Duodenal mucosa (tissue), 2 donors: ENCODE measurements at regions not wholly inside any gene's neighbourhood (a gene's known extent, or its start where the extent isn't known, plus 50 kb on each side); places are given as distances from the start of the nearest gene placed in this dataset.
"Not testable (repeated sequence)": the region's sequence is repeated elsewhere in the genome, so short reads cannot be mapped to it uniquely, and the experiment has no call there.

ENCODE experiments used
- H3K27ac ChIP-seq: one replicate; pipeline ENCODE4 v1.7.0; 2013; ENCODE audit warnings: low read depth, low read length
- H3K27me3 ChIP-seq, 2 donors: one replicate each; pipeline ENCODE4 v1.7.0; 2013; ENCODE audit warnings: low read length in 2 of 2, control low read depth in 1 of 2; ENCODE audit not compliant: insufficient read depth in 2 of 2, control insufficient read depth in 1 of 2
- H3K36me3 ChIP-seq, 2 donors: one replicate each; pipeline ENCODE4 v1.7.0; 2013; ENCODE audit warnings: low read length in 2 of 2, control low read depth in 1 of 2; ENCODE audit not compliant: insufficient read depth in 2 of 2, control insufficient read depth in 1 of 2
- H3K4me1 ChIP-seq, 2 donors: one replicate each; pipeline ENCODE4 v1.7.0; 2013; ENCODE audit warnings: low read length in 2 of 2, control low read depth in 1 of 2; ENCODE audit not compliant: insufficient read depth in 2 of 2, control insufficient read depth in 1 of 2
- H3K4me3 ChIP-seq, 2 donors: one replicate each; pipeline ENCODE4 v1.7.0; 2013; ENCODE audit warnings: low read length in 2 of 2, low read depth in 1 of 2
- H3K9ac ChIP-seq, 2 donors: one replicate each; pipeline ENCODE4 v1.7.0; 2013; ENCODE audit warnings: low read length in 2 of 2, low read depth in 1 of 2
- H3K9me3 ChIP-seq, 2 donors: one replicate each; pipeline ENCODE4 v1.7.0; 2013; ENCODE audit warnings: low read length in 2 of 2, control low read depth in 1 of 2; ENCODE audit not compliant: control insufficient read depth in 1 of 2

DNA sequence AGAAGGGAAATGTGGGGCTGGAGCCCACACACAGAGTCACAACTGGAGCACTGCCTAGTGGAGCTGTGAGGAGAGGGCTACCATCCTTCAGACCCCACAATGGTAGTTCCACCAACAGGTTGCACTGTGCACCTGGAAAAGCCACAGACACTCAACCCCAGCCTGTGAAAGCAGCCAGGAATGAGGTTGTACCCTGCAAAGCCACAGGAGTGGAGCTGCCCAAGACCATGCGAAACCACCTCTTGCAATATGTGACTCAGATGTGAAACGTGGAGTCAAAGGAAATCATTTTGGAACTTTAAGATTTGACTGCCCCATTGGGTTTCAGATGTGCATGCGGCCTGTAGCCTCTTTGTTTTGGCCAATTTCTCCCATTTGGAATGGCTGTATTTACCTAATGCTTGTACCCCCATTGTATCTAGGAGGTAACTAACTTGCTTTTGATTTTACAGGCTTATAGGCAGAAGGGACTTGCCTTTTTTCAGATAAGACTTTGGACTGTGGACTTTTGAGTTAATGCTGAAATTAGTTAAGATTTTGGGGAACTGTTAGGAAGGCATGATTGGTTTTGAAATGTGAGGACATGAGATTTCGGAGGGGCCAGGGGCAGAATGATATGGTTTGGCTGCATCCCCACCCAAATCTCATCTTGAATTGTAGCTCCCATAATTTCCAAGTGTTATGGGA, 348.9 kb upstream of the RPS23 start:
- H3K4me1 ChIP-seq = peaks cover 12 to 18% of the 10 kb centered on the region in 2 donors
- not testable (repeated sequence) for H3K27ac ChIP-seq, H3K9me3 ChIP-seq, H3K36me3 ChIP-seq, H3K27me3 ChIP-seq, H3K9ac ChIP-seq, H3K4me3 ChIP-seq

DNA sequence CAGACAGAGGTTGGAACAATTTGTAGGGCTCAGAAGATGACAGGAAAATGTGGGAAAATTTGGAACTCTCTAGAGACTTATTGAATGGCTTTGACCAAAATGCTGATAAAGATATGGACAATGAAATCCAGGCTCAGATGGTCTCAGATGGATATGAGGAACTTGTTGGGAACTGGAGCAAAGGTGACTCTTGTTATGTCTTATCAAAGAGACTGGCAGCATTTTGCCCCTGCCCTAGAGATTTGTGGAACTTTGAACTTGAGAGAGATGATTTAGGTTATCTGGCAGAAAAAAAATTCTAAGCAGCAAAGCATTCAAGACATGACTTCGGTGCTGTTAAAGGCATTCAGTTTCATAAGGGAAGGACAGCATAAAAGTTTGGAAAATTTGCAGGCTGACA, 347.9 kb upstream of the RPS23 start:
- H3K9ac ChIP-seq, H3K36me3 ChIP-seq, H3K27me3 ChIP-seq, H3K9me3 ChIP-seq, H3K4me3 ChIP-seq, H3K27ac ChIP-seq: not testable (repeated sequence)
- H3K4me1 ChIP-seq = peaks cover 12 to 24% of the 10 kb centered on the region in 2 donors

DNA sequence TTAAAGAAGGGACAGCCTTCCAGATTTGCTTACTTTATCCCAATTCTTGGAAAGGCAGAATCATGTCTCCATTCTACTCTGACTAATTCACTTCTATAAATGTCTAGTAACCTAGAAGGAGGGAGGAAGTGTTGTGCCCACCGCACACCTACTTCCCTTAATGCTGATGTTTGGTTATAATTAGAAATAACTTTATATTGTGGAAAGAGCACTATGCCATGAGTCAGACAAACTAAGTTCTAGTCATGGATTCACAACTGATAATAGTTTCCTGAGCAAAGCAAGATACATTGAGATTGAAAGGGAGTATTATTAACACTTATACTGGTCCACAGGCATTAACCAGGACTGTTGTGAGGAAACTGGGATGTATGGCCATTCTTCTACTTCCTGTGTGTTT, 345.9 kb upstream of the RPS23 start:
- H3K36me3 ChIP-seq = no peaks in the 10 kb centered on the region
- H3K27me3 ChIP-seq = no peaks in the 10 kb centered on the region
- H3K27ac ChIP-seq = no peak overlapping the region
- no peak overlapping the region for H3K9ac ChIP-seq
- H3K9me3 ChIP-seq = peaks cover 0 to 3% of the 10 kb centered on the region in 2 donors
- peaks cover 12 to 24% of the 10 kb centered on the region in 2 donors for H3K4me1 ChIP-seq
- H3K4me3 ChIP-seq = no peak overlapping the region

DNA sequence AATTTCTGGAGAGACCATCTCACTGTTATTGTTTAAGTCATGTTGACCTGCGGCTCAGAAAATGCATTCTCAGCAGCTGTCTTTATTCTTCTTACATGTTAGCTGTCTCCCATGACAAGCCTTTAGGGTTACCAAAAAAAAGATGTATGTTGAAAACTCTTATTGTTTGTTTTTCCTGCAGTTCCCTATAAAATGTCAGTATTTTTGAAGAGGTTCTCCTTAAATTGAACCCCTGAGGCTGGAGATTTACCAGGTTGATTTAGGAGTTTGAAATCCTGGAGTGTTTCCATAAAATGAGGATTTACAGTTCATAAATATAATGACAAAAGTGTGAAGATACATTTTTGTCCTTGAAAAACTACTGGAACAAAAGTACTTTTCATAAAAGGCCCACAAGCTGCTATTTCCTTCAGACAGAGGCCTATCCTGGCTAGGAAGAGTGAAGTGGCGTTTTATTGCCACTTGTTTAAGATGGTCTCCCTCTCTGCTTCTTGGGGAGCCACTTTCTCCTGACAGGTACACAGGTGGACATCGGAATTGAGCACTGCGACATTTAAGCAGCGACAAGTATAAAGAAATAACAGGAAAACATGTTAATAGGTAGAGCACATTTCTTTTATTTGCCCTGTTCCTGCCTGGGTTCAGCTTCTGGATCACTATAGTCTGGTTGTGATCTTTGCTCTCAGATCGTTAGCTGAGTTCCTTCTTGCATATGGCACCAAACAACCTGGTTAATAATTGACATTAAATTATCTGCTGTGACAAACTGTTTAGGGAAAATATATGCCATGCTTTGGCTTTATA, 344.8 kb upstream of the RPS23 start:
- Histone ChIP-seq H3K9me3 (no peaks in the 10 kb centered on the region), H3K36me3 (no peaks in the 10 kb centered on the region), H3K4me1 (peaks cover 12 to 24% of the 10 kb centered on the region in 2 donors), H3K27ac (no peak overlapping the region), H3K4me3 (no peak overlapping the region), H3K27me3 (no peaks in the 10 kb centered on the region), H3K9ac (no peak overlapping the region)

DNA sequence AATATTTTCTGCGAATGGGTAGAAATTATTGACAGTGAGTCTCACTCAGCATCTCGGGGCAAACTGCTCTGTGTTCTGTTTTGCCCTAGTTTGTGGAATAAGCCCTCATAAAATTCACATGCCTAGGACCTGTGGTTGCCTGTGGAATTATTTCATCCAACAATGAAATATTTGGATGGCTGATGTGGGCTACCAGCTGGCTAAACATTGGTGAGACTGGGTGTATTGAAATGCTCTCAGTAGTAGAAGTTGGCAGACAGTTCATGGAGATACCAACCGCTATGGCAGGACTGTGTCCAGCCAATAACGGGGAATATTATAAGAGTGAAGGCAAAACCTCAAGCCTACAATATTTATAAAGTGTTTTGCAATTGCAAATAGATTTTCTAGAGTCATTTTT, 344.1 kb upstream of the RPS23 start:
- Histone ChIP-seq H3K36me3 (no peaks in the 10 kb centered on the region), H3K27ac (no peak overlapping the region), H3K9me3 (no peaks in the 10 kb centered on the region), H3K4me3 (no peak overlapping the region), H3K27me3 (no peaks in the 10 kb centered on the region), H3K4me1 (peaks cover 12 to 24% of the 10 kb centered on the region in 2 donors), H3K9ac (no peak overlapping the region)

DNA sequence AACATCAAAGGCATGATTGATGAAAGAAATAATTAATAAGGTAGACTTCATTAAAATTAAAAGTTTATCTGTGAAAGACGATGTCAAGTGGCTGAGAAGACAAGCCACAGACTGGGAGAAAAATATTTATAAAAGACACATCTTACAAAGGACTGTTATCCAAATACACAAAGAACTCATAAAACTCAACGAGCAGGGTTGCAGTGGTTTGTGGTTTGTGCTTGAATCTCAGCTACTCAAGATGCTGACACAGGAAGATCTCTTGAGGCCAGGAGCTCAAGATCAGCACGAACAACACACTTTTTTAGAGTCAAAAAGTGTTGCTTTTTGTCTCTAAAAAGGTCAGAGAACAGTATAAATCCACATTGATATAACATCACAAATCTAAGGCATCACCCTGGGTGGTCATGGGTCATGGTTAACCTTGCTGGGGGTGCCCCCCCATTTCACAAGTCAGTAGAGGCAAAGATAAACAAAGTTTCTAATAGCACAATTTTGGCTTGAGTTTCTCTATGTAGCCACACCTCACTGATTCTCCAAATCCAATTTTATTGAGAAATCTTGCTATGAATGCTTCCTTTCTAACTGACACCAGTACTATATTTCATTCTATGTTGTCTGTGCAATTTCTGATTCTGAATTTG, 342.9 kb upstream of the RPS23 start:
- Histone ChIP-seq H3K27me3 (no peaks in the 10 kb centered on the region), H3K4me3 (no peak overlapping the region), H3K9me3 (no peaks in the 10 kb centered on the region), H3K9ac (no peak overlapping the region), H3K27ac (no peak overlapping the region), H3K36me3 (no peaks in the 10 kb centered on the region), H3K4me1 (peaks cover 4 to 24% of the 10 kb centered on the region in 2 donors)

DNA sequence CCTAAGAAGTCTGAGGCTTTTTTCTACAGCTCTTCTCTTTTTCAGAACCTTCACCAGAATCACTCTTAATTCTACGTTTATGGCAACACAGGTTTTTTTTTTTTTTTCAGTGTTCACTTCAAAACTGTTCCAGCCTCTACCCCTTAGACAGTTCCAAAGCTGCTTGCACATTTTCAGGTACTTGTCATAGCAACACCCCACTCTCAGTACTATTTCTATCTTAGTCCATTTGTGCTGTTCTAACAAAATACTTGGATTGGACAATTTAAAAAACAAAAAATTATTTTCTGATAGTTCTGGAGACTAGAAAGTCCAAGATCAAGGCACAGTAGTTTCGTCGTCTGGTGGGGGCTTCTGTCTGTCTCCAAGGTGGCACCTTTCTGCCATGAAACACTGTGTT, 340.9 kb upstream of the RPS23 start:
- Histone ChIP-seq H3K9me3 (no peaks in the 10 kb centered on the region), H3K27me3 (no peaks in the 10 kb centered on the region), H3K4me3 (no peak overlapping the region), H3K9ac (no peak overlapping the region), H3K4me1 (peaks cover 4 to 23% of the 10 kb centered on the region in 2 donors), H3K27ac (no peak overlapping the region), H3K36me3 (no peaks in the 10 kb centered on the region)

DNA sequence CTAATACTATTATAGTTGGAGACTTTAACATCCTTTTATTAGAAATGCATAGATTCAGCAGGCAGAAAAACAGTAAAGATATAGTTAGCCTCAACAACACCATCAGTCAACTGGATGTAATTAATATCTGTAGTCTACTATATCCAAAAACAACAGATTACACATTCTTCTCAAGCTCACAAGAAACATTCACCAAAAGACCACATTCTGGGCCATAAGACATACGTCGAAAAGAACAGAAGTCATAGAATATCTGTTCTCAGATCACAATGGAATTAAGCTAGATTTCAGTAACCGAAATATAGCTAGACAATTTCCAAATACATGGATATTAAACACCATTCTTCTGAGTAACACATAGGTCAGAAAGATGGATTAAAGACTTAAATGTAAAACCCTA, 336.6 kb upstream of the RPS23 start:
- Histone ChIP-seq H3K27me3 (no peaks in the 10 kb centered on the region), H3K9me3 (no peaks in the 10 kb centered on the region), H3K4me1 (no peaks in the 10 kb centered on the region), H3K4me3 (no peak overlapping the region), H3K27ac (no peak overlapping the region), H3K36me3 (no peaks in the 10 kb centered on the region), H3K9ac (no peak overlapping the region)

DNA sequence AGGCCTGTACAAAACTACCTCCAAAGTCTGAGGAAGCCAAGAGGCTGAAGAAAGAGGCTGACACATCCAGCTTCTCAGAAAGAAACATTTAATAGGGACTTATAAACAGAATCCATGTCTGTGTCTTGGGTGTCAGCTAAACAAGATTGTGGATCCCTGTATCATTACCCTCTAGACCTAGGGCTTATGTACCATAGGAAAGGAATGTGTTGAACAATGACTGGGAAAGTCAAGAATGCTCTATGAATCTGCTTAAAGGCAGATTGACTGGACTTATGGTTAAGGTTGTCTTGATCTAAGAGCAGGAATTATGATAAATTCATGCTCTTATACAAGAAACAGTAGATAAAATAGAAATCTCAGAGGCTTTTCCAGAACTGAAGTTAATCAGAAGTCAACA, 335.7 kb upstream of the RPS23 start:
- no peaks in the 10 kb centered on the region for H3K4me1 ChIP-seq
- H3K4me3 ChIP-seq = no peak overlapping the region
- no peaks in the 10 kb centered on the region for H3K36me3 ChIP-seq
- no peak overlapping the region for H3K9ac ChIP-seq
- H3K9me3 ChIP-seq = no peaks in the 10 kb centered on the region
- no peak overlapping the region for H3K27ac ChIP-seq
- H3K27me3 ChIP-seq = no peaks in the 10 kb centered on the region

DNA sequence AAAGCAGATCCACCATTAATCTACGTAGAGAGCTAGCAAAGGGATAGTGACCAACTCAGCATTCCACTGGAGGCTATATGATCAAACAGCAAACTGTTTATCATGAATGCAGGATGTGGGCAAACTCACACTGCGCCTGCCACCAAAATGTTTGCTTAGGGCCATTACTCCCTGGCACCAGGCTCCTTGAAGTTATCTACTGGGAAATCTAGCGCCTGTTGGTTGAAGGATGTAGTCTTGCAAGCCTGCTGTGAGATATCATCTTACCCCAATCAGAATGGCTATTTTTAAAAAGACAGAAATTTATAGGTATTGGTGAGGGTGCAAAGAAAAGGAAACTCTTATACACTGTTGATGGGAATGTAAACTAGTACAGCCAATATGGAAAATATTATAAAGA, 332.5 kb upstream of the RPS23 start:
- Histone ChIP-seq H3K9me3 (no peaks in the 10 kb centered on the region), H3K27ac (no peak overlapping the region), H3K27me3 (no peaks in the 10 kb centered on the region), H3K4me1 (no peaks in the 10 kb centered on the region), H3K9ac (no peak overlapping the region), H3K36me3 (no peaks in the 10 kb centered on the region), H3K4me3 (no peak overlapping the region)
